HG03469 (cell line): ENCODE measurements at regions not wholly inside any gene's neighbourhood (a gene's known extent, or its start where the extent isn't known, plus 50 kb on each side); places are given as distances from the start of the nearest gene placed in this dataset.

Experiments
- ATAC-seq: cut with Tn5 transposase; IDR thresholded peaks from one replicate; pipeline ENCODE4 v1.9.1; 2021; ENCODE audit warnings: mild to moderate bottlenecking, moderate library complexity, moderate number of reproducible peaks; ENCODE audit not compliant: unreplicated experiment

DNA sequence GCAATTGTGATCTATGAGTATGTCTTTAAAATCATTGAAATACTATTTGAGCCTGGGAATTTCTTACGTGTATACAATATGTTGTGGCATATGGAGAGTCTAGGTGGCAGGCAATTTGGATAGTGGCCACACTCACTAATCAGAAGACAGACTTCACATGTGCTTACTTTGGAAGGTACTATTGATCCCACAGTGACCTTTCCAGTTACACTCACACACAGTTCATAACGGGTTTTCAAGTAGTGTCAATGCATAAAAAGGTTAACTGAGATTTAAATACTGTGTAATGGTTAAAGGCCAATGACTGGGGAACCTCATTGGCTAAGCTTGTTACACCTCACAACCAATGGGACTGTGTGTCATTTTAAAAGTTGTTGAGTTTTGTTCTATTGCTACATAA lies 783.2 kb downstream of the RPA4 start:
- ATAC-seq: no peak

DNA sequence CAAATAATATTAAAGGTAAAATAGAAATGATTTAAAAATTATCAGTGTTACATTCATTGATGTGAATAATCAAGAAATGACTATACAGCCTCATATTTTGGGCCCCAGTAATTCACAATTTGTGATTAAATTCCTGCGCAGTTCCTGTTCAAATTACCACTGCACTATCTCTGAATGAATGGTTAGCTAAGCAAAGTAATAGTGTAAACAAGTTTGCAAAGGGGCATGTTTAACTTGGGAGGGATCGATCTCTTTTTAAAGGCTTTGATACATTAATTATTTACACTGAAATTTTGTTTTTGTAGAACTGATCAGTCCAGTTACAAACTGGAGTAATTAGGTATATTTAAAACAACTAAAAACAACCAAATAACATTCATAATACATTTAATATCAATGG lies 784.4 kb downstream of the RPA4 start:
- no peak for ATAC-seq

DNA sequence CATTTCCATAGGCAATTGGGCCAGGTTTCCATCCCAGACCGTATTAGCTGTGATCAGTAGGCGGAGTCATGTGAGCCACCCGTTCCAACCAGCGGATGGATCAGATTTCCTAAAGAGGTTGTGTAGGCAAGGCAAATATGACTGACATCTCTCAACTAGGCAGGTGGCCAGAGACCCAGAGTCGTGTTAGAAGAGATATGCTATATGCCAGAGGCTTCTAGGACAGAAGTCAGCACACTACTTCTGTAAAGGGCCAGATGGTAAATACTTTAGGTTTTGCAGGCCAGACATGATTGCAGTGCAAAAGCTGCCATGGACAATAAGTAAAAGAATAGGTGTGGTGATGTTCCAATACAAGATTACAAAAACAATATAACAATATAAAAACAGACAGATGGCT lies 788.4 kb downstream of the RPA4 start:
- ATAC-seq: no peak

DNA sequence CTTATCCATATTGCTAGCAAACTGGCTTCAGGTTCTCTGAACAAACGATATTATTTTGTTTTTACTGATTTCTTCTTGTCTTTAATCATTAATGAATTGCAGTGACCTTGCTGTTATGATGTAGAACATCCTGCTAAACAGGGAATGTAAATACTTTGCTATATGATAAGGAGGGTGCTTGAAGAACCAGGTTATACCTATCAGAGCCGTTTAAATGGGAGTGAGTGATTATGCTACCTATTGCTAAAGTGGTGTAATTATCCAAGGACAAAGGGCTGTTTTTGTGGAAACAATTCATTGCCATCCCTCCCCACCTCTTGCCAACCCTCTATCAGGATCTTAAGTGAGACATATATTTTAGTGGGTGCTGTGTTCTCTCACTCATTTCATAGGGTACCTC lies 788.9 kb downstream of the RPA4 start:
- ATAC-seq: no peak

DNA sequence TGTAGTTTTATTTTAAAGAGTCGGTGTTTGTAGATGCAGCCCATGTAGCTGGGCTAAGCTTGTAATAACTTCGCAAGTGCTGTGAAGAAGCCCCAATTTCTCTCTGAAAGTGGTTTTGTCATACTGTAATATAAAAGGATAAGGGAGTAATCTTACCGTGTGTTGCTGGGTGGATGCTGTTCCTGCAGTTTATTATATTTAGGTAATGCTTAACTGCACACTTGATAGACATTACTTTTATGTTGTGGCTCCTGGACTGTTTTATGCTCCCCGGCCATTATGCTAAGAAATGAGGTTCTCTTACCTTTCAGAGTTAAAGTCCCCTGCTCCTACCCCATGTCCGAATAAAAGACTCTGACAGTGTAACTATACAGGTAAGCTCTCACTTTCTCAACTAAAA lies 789.4 kb downstream of the RPA4 start:
- no peak for ATAC-seq

DNA sequence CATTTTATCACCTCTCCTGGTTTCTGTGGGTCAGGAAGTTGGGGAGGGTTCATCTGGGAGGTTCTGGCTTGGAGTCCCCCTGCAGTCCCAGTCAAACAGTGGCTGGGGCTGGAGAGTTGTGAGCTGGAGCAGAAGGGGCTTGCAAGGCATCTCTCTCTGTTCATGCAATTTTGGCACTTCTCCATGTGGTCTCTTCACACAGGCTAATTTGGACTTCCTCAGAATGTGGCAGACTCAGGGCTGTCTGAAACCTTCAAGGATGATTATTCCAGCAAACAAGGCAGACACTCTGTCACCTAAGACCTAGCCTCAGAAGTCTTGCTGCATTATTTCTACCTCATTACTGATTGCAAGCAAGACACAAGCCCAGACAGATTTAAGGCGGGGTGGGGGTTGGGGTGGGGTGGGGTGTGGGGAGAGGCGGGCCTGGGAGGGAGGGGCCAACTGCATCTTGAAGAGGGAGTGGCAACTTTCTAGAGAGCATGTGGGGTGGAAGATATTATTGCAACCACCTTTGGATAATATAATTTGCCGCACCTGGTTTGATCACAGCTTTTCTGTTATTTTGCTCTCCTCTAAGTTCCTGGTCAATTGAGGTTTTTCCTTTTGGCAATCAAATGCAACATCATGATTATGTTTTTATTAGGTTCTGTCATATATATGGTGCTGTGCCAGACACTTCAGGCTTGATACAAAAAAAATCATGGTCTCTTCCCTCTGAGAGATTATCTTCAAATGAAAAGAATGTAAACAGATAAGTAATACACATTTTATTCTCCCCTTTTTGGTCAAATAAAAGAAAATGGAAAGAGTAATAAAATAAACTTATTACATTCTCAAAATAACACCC lies 799.5 kb downstream of the RPA4 start:
- ATAC-seq: no peak

GRCh38 chrX:97685753-97686152 lies 802.0 kb downstream of the RPA4 start:
- no peak for ATAC-seq

- ATAC-seq: no peak
Observed at GRCh38 chrX:97691901-97692455, 808.3 kb downstream of the RPA4 start.

- ATAC-seq: no peak
Observed at GRCh38 chrX:97692575-97692974, 808.9 kb downstream of the RPA4 start.

GRCh38 chrX:97700547-97700946 lies 816.8 kb downstream of the RPA4 start:
- no peak for ATAC-seq

DNA sequence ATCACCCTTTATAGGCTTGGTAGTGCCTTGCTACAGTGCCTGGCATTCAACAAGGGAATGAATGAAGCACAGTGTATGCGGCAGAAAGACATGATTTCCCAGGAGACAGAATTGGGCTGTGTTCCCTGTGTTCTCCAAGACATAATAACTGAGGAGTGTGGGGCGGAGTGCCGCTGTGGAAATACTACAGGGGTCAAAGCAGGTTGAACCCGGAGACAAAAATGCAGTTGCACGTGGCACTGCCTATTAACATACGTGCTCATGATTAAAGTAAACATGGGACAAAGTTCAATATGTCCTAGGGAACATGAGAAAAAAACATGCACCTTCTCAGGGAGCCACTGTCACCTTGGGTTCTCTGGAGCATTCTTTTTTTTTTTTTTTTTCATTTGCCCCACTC lies 820.8 kb downstream of the RPA4 start:
- ATAC-seq: no peak

DNA sequence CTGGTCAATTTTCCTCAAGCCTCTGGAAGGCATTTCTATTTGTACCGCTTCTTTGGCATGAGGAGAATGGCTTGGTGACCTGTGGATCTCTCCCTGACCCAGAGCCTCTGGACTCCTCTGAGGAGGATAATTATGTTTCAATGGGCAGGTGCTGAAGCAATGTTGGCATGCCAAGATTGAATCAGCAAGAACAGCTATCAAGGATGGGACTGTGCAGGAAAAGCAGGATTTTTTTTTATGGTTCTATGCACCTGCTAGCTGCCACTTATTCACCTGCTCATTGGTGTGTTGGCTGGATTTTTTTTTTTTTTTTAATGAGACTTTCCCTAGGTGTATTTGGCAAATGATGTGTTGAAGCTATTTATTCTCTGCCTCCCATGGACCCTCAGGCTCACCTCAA lies 821.2 kb downstream of the RPA4 start:
- ATAC-seq: no peak

- ATAC-seq: no peak
Observed at GRCh38 chrX:97705936-97706335, 822.2 kb downstream of the RPA4 start.

GRCh38 chrX:97714072-97714471 lies 830.4 kb downstream of the RPA4 start:
- no peak for ATAC-seq

GRCh38 chrX:97728215-97728614 lies 844.5 kb downstream of the RPA4 start:
- ATAC-seq: no peak

- no peak for ATAC-seq
Observed at GRCh38 chrX:97740044-97740443, 856.3 kb downstream of the RPA4 start.

- ATAC-seq: no peak
Observed at GRCh38 chrX:97740886-97741285, 857.2 kb downstream of the RPA4 start.

DNA sequence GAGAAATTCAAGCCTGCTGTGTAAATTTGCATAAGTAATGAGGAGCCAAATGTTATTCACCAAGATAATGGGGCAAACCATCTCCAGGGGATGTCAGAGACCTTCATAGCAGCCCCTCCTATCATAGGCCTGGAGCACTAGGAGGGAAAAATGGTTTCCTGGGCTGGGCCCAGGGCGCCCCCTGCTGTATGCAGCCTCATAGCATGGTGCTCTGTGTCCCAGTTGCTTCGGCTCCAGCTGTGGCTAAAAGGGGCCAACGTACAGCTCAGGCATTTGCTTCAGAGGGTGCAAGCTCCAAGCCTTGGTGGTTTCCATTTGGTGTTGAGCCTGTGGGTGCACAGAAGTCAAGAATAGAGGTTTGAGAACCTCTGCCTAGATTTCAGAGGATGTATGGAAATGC lies 859.3 kb downstream of the RPA4 start:
- no peak for ATAC-seq

GRCh38 chrX:97747346-97747745 lies 863.6 kb downstream of the RPA4 start:
- no peak for ATAC-seq

GRCh38 chrX:97751016-97751415 lies 867.3 kb downstream of the RPA4 start:
- no peak for ATAC-seq

DNA sequence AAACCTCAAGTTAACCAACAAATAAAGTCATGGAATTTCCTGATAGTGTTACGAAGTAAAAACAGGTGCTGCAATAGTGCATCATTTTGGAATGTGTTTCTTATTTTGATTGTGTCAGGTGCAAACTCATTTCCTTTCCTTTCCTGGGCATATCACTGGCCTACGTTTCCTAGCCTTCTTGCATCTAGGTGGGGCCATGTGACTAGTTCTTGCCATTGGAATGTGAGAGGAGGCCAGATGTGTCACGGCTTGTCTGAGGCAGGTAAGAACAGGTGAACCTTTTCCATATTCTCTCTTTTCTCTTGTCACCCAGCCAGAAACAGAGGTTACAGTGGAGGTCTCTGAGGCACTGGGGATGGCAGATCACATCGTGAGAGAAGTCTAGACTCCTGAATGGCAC lies 868.0 kb downstream of the RPA4 start:
- no peak for ATAC-seq

DNA sequence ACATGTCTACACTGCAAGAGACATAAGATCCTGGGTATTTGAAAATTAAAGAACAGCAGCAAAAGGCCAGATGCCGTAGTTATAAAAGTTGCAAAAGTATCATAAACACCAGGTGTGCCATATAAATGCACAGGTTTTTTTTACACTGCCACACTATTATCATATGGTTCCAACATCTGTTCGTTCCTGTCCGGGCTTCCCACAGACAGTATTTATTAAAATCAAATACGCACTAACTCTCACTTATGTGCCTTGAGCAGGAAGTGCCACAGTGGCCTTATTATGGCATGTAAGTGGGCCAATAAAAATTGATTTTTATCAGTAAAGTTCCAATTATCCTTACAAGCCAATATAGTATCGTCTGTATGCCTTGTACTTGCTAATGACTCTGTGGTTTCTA lies 873.2 kb downstream of the RPA4 start:
- no peak for ATAC-seq

DNA sequence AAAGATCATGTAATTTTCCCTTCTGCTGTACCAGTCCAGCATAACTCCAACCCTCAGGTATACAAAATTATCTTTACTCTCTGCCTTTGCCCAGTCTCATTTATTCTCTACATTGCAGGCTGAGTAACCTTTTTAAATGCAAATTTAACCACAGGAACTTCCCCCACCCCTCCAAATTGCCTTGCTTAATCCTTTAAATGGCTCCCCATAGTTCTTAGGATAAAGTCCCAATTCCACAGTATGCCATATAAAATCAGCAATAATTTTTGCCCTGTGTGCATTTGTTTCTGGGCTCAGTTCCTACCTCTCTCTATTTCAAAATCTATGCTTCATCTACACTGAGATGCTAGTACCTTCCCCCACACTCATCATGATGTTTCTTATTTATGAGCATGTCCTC lies 879.7 kb downstream of the RPA4 start:
- no peak for ATAC-seq
